ENCODE measurements at regions not wholly inside any gene's neighbourhood (a gene's known extent, or its start where the extent isn't known, plus 50 kb on each side); places are given as distances from the start of the nearest gene placed in this dataset.

- TF ChIP-seq POLR2AphosphoS5 (IDR thresholded peaks at IDR 0.05; ENCODE audit: borderline replicate concordance, low read depth, low read length) (no peak), EZH2 (IDR thresholded peaks at IDR 0.05) (no peak)
Observed at GRCh38 chr15:81596159-81596865, 222.3 kb upstream of the TMC3 start.

Measured in SK-N-MC (cell line).